HCT116 (cell line): ENCODE measurements at regions not wholly inside any gene's neighbourhood (a gene's known extent, or its start where the extent isn't known, plus 50 kb on each side); places are given as distances from the start of the nearest gene placed in this dataset.
"Not testable (repeated sequence)": the region's sequence is repeated elsewhere in the genome, so short reads cannot be mapped to it uniquely, and the experiment has no call there.

Source experiments
- ATAC-seq: fragments of 200-7000 bp; cut with Tn5 transposase; 2 replicates; pipeline ENCODE4 v1.9.1; 2020; ENCODE audit warnings: mild to moderate bottlenecking, moderate library complexity
- BruUV-seq: library from RNA; stranded (reverse); fragments of 400-500 nt; replicated peaks from 2 replicates; lab custom pipeline; 2021; lab: Mats Ljungman, UMichigan
- CTCF ChIA-PET: fragments of 300-600 bp; sonication (Branson Sonifier 250); formaldehyde crosslinking; loops from one replicate; lab custom pipeline; 2021; ENCODE audit warnings: antibody characterized with exemption; lab: Charles Lee
- POLR2A ChIA-PET: fragments of 300-600, 350-600 bp; sonication (Branson Sonifier 250); formaldehyde crosslinking; loops from one replicate; lab custom pipeline; 2021; ENCODE audit warnings: antibody characterized with exemption; lab: Charles Lee
- RAD21 ChIA-PET, 2 experiments: fragments of 300-600 bp; sonication (Branson Sonifier 250); formaldehyde crosslinking; loops; one replicate each; lab custom pipeline; 2023; ENCODE audit warnings: low total read pairs in 2 of 2; ENCODE audit not compliant: uncharacterized antibody in 2 of 2, unreplicated experiment in 2 of 2, low non-redundant PET in 1 of 2; lab: Charles Lee
- DNase-seq: peaks from one replicate; pipeline ENCODE4 v3.0.0-alpha.2; 2010; ENCODE audit warnings: low read depth, low spot score
- H2AFZ ChIP-seq: fragments of 200-600 bp; shearing (Covaris generic), sonication (generic); 2 replicates; pipeline ENCODE4 v1.6.1; 2017; ENCODE audit warnings: low read depth, mixed run types, mixed read lengths, antibody characterized with exemption, low read length; ENCODE audit not compliant: poor library complexity, severe bottlenecking
- H3K27ac ChIP-seq: 2 replicates; pipeline ENCODE4 v1.5.1; 2012; ENCODE audit warnings: low read depth, low read length
- H3K27me3 ChIP-seq: fragments of 200-600 bp; sonication (generic); 2 replicates; pipeline ENCODE4 v1.6.1; 2016; ENCODE audit warnings: mixed run types, low read length, mixed read lengths; ENCODE audit not compliant: insufficient read depth
- H3K36me3 ChIP-seq, 2 experiments: fragments of 200-500 bp in 1 of 2; fragments of 200-600 bp in 1 of 2; sonication (Bioruptor generic) in 1 of 2; sonication (generic) in 1 of 2; 2 replicates each; pipeline versions ENCODE4 v1.5.1 to v1.6.1; 2014 to 2016; ENCODE audit warnings: low read length in 2 of 2, inconsistent platforms in 1 of 2, mixed read lengths in 1 of 2, mixed run types in 1 of 2; ENCODE audit not compliant: insufficient read depth in 2 of 2, control insufficient read depth in 1 of 2
- H3K4me1 ChIP-seq, 2 experiments: fragments of 200-600 bp in 1 of 2; sonication (generic) in 1 of 2; 2 replicates each; pipeline versions ENCODE4 v1.5.1 to v1.6.1; 2012 to 2017; ENCODE audit warnings: low read length in 2 of 2, inconsistent platforms in 1 of 2, mild to moderate bottlenecking in 1 of 2, mixed read lengths in 1 of 2, mixed run types in 1 of 2, moderate library complexity in 1 of 2; ENCODE audit not compliant: insufficient read depth in 2 of 2, control insufficient read depth in 1 of 2
- H3K4me2 ChIP-seq: fragments of 200-600 bp; sonication (generic); 2 replicates; pipeline ENCODE4 v1.6.1; 2017; ENCODE audit warnings: mixed run types, low read length, mixed read lengths
- H3K4me3 ChIP-seq, 2 experiments: fragments of 200-600 bp in 1 of 2; sonication (generic) in 1 of 2; replicated peaks in 1 of 2; 2 replicates each; pipeline ENCODE4 v1.5.1; 2011 to 2016; ENCODE audit warnings: low read length in 2 of 2, control low read depth in 1 of 2, low read depth in 1 of 2, mild to moderate bottlenecking in 1 of 2, mixed read lengths in 1 of 2, mixed run types in 1 of 2
- H3K79me2 ChIP-seq: fragments of 200-600 bp; sonication (generic); 2 replicates; pipeline ENCODE4 v1.6.1; 2017; ENCODE audit warnings: mild to moderate bottlenecking, mixed run types, low read length, moderate library complexity, mixed read lengths; ENCODE audit not compliant: insufficient read depth
- H3K9ac ChIP-seq: fragments of 200-600 bp; sonication (generic); 2 replicates; pipeline ENCODE4 v1.6.1; 2016; ENCODE audit warnings: low read length, mixed read lengths
- H3K9me2 ChIP-seq: fragments of 200-600 bp; sonication (generic), shearing (Covaris generic); 2 replicates; pipeline ENCODE4 v1.6.1; 2017; ENCODE audit warnings: mixed run types, mild to moderate bottlenecking, moderate library complexity; ENCODE audit not compliant: insufficient read depth
- H3K9me3 ChIP-seq, 2 experiments: fragments of 200-500 bp in 1 of 2; fragments of 200-600 bp in 1 of 2; sonication (Bioruptor generic) in 1 of 2; sonication (generic) in 1 of 2; 2 replicates each; pipeline ENCODE4 v1.6.1; 2014 to 2017; ENCODE audit warnings: low read length in 2 of 2, mixed read lengths in 2 of 2, inconsistent platforms in 1 of 2, low read depth in 1 of 2, mild to moderate bottlenecking in 1 of 2, mixed run types in 1 of 2, moderate library complexity in 1 of 2; ENCODE audit not compliant: control insufficient read depth in 1 of 2, insufficient read depth in 1 of 2
- H4K20me1 ChIP-seq: fragments of 200-600 bp; sonication (generic), shearing (Covaris generic); 2 replicates; pipeline ENCODE4 v1.6.1; 2017; ENCODE audit warnings: mixed run types, mild to moderate bottlenecking, moderate library complexity; ENCODE audit not compliant: insufficient read depth
- CBX3 ChIP-seq: IDR thresholded peaks from 2 replicates; pipeline ENCODE4 v1.6.1; 2012; ENCODE audit warnings: low read depth
- CEBPB ChIP-seq: IDR thresholded peaks from 2 replicates; pipeline ENCODE4 v1.6.1; 2012; ENCODE audit warnings: low read depth
- EGR1 ChIP-seq: IDR thresholded peaks from 2 replicates; pipeline ENCODE4 v1.6.1; 2012; ENCODE audit warnings: low read depth
- EZH2 ChIP-seq: fragments of 200-600 bp; sonication (generic); IDR thresholded peaks from 2 replicates; pipeline ENCODE4 v1.6.1; 2017; ENCODE audit warnings: antibody characterized with exemption, mixed run types
- EZH2phosphoT487 ChIP-seq: fragments of 200-600 bp; IDR thresholded peaks from 2 replicates; pipeline ENCODE4 v1.6.1; 2018; ENCODE audit warnings: antibody characterized with exemption, borderline replicate concordance
- JUND ChIP-seq: IDR thresholded peaks from 2 replicates; pipeline ENCODE4 v1.6.1; 2012
- POLR2A ChIP-seq: IDR thresholded peaks from 2 replicates; pipeline ENCODE4 v1.7.0; 2011; ENCODE audit warnings: borderline replicate concordance; ENCODE audit not compliant: insufficient read depth, insufficient read length; ENCODE audit errors: extremely low read depth
- POLR2AphosphoS5 ChIP-seq: IDR thresholded peaks from 2 replicates; pipeline ENCODE4 v1.6.1; 2011; ENCODE audit warnings: mild to moderate bottlenecking, low read depth, low read length, moderate library complexity
- RAD21 ChIP-seq: IDR thresholded peaks from 2 replicates; pipeline ENCODE4 v1.6.1; 2012; ENCODE audit warnings: low read depth, mild to moderate bottlenecking
- SP1 ChIP-seq: IDR thresholded peaks from 2 replicates; pipeline ENCODE4 v1.6.1; 2012; ENCODE audit warnings: low read depth
- TCF7L2 ChIP-seq: IDR thresholded peaks from 2 replicates; pipeline ENCODE4 v1.7.0; 2011; ENCODE audit warnings: borderline replicate concordance, inconsistent platforms; ENCODE audit not compliant: insufficient read depth, insufficient read length; ENCODE audit errors: extremely low read depth
- ZNF274 ChIP-seq: fragments of 200-500 bp; sonication (Bioruptor generic); IDR thresholded peaks from 2 replicates; pipeline ENCODE4 v1.6.1; 2014; ENCODE audit warnings: mild to moderate bottlenecking, low read depth, low read length, inconsistent platforms
- intact Hi-C: fragments of 100-400 bp; cut with micrococcal nuclease; formaldehyde crosslinking; loops from 2 replicates; pipeline ENCODE4 v1.10.0; 2022
- TF ChIP-seq, protein P1 (sequence below): IDR thresholded peaks from 2 replicates; pipeline ENCODE4 v1.6.1; 2011; ENCODE audit warnings: mild to moderate bottlenecking, low read length, moderate library complexity; ENCODE audit not compliant: insufficient replicate concordance; ENCODE audit errors: extremely low read depth
- TF ChIP-seq, protein P2 (sequence below): IDR thresholded peaks from 2 replicates; pipeline ENCODE4 v1.6.1; 2012; ENCODE audit warnings: low read depth
- TF ChIP-seq, protein P3 (sequence below): IDR thresholded peaks from 2 replicates; pipeline ENCODE4 v1.6.1; 2012

DNA sequence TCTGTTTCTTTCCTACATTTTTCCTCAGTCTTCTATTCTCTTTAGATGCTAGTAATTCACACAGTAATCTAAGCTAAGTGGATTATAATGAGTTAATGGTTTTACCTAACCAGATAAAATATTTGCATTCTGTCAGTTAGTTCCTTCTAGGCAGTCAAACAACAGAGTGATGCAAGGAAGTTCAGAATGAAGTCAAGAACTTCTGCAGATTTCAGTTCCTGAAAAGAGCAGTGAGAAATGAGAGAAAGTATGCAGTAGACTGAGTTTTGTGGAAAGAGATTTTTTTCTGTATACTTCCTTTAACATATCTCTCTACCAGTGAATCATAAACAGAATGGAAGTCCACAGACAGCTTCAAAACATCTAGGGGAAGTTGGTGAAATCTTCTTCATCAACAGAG is 774.0 kb upstream of the POU3F4 start:
- Histone ChIP-seq H3K9me3 (no peaks in the 10 kb centered on the region), H3K4me2 (no peak overlapping the region), H4K20me1 (no peaks in the 10 kb centered on the region), H3K79me2 (no peaks in the 10 kb centered on the region), H3K4me3 (no peak overlapping the region), H3K9me2 (no peaks in the 10 kb centered on the region), H2AFZ (no peak overlapping the region), H3K27me3 (no peaks in the 10 kb centered on the region), H3K9ac (no peak overlapping the region), H3K27ac (no peak overlapping the region), H3K4me1 (no peaks in the 10 kb centered on the region; a peak in 1 of 4 replicates), H3K36me3 (no peaks in the 10 kb centered on the region)
- POLR2A ChIA-PET, result no interaction called here
- ATAC-seq, result no peak
- intact Hi-C loops, result no loop called here
- RAD21 ChIA-PET, result no interaction called here
- BruUV-seq, result no TSS peak
- TF ChIP-seq EZH2 (no peak), EGR1 (no peak), CBX3 (no peak), RAD21 (no peak), TCF7L2 (no peak), CEBPB (no peak), ZNF274 (no peak), JUND (no peak), EZH2phosphoT487 (no peak), SP1 (no peak), POLR2A (no peak), POLR2AphosphoS5 (no peak)
- TF ChIP-seq, protein P1, sequence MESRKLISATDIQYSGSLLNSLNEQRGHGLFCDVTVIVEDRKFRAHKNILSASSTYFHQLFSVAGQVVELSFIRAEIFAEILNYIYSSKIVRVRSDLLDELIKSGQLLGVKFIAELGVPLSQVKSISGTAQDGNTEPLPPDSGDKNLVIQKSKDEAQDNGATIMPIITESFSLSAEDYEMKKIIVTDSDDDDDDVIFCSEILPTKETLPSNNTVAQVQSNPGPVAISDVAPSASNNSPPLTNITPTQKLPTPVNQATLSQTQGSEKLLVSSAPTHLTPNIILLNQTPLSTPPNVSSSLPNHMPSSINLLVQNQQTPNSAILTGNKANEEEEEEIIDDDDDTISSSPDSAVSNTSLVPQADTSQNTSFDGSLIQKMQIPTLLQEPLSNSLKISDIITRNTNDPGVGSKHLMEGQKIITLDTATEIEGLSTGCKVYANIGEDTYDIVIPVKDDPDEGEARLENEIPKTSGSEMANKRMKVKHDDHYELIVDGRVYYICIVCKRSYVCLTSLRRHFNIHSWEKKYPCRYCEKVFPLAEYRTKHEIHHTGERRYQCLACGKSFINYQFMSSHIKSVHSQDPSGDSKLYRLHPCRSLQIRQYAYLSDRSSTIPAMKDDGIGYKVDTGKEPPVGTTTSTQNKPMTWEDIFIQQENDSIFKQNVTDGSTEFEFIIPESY, result no peak
- TF ChIP-seq, protein P2, sequence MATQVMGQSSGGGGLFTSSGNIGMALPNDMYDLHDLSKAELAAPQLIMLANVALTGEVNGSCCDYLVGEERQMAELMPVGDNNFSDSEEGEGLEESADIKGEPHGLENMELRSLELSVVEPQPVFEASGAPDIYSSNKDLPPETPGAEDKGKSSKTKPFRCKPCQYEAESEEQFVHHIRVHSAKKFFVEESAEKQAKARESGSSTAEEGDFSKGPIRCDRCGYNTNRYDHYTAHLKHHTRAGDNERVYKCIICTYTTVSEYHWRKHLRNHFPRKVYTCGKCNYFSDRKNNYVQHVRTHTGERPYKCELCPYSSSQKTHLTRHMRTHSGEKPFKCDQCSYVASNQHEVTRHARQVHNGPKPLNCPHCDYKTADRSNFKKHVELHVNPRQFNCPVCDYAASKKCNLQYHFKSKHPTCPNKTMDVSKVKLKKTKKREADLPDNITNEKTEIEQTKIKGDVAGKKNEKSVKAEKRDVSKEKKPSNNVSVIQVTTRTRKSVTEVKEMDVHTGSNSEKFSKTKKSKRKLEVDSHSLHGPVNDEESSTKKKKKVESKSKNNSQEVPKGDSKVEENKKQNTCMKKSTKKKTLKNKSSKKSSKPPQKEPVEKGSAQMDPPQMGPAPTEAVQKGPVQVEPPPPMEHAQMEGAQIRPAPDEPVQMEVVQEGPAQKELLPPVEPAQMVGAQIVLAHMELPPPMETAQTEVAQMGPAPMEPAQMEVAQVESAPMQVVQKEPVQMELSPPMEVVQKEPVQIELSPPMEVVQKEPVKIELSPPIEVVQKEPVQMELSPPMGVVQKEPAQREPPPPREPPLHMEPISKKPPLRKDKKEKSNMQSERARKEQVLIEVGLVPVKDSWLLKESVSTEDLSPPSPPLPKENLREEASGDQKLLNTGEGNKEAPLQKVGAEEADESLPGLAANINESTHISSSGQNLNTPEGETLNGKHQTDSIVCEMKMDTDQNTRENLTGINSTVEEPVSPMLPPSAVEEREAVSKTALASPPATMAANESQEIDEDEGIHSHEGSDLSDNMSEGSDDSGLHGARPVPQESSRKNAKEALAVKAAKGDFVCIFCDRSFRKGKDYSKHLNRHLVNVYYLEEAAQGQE, result no peak
- TF ChIP-seq, protein P3, sequence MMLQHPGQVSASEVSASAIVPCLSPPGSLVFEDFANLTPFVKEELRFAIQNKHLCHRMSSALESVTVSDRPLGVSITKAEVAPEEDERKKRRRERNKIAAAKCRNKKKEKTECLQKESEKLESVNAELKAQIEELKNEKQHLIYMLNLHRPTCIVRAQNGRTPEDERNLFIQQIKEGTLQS, result no peak
- DNase-seq, result no peak
- CTCF ChIA-PET, result no interaction called here

DNA sequence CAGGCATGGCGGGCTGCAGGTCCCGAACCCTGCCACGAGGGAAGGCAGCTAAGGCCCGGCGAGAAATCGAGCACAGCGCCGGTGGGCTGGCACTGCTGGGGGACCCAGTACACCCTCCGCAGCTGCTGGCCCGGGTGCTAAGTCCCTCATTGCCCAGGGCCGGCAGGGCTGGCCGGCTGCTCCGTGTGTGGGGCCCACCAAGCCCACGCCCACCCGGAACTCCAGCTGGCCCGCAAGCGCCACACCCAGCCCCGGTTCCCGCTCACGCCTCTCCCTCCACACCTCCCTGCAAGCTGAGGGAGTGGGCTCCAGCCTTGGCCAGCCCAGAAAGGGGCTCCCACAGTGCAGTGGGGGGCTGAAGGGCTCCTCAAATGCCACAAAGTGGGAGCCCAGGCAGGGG is 769.8 kb upstream of the POU3F4 start:
- POLR2A ChIA-PET, ATAC-seq, H3K4me1 ChIP-seq, CTCF ChIA-PET, H3K27ac ChIP-seq, H3K4me2 ChIP-seq, H3K9ac ChIP-seq, H3K79me2 ChIP-seq, DNase-seq, H3K27me3 ChIP-seq, H3K9me2 ChIP-seq, H3K9me3 ChIP-seq, H3K36me3 ChIP-seq, RAD21 ChIA-PET, H4K20me1 ChIP-seq, intact Hi-C loops, H2AFZ ChIP-seq, BruUV-seq, H3K4me3 ChIP-seq: not testable (repeated sequence)
